Nephron (organoid): ENCODE measurements at regions not wholly inside any gene's neighbourhood (a gene's known extent, or its start where the extent isn't known, plus 50 kb on each side); places are given as distances from the start of the nearest gene placed in this dataset.

ENCODE experiments used
- H3K27ac Mint-ChIP-seq, 3 experiments: 2 replicates each; pipeline ENCODE4 v1.8.0; 2020; ENCODE audit warnings: mixed read lengths in 3 of 3, mild to moderate bottlenecking in 2 of 3, moderate library complexity in 1 of 3
- H3K27me3 Mint-ChIP-seq: 2 replicates; pipeline ENCODE4 v1.8.0; 2021; ENCODE audit warnings: low read depth, mild to moderate bottlenecking, moderate library complexity, mixed read lengths
- H3K36me3 Mint-ChIP-seq: 2 replicates; pipeline ENCODE4 v1.8.0; 2020; ENCODE audit warnings: low read depth, mixed read lengths
- H3K4me1 Mint-ChIP-seq: 2 replicates; pipeline ENCODE4 v1.8.0; 2020; ENCODE audit warnings: mixed read lengths
- H3K4me3 Mint-ChIP-seq, 3 experiments: 2 replicates each; pipeline ENCODE4 v1.8.0; 2020; ENCODE audit warnings: mild to moderate bottlenecking in 3 of 3, mixed read lengths in 3 of 3, moderate library complexity in 2 of 3
- H3K9me3 Mint-ChIP-seq: 2 replicates; pipeline ENCODE4 v1.8.0; 2020; ENCODE audit warnings: mixed read lengths
- TF ChIP-seq, protein P1 (sequence below), 3 experiments: fragments of 200-600 bp; sonication (generic); IDR thresholded peaks; one replicate each; pipeline ENCODE4 v1.5.0; 2021; ENCODE audit warnings: antibody characterized with exemption in 3 of 3; ENCODE audit not compliant: unreplicated experiment in 3 of 3

GRCh38 chr13:90453342-90453741, 894.1 kb upstream of the MIR17HG start:
- no peaks in the 10 kb centered on the region for H3K9me3 Mint-ChIP-seq
- H3K4me1 Mint-ChIP-seq = no peaks in the 10 kb centered on the region
- no peak overlapping the region for H3K27ac Mint-ChIP-seq
- no peak overlapping the region for H3K4me3 Mint-ChIP-seq
- TF ChIP-seq, protein P1, sequence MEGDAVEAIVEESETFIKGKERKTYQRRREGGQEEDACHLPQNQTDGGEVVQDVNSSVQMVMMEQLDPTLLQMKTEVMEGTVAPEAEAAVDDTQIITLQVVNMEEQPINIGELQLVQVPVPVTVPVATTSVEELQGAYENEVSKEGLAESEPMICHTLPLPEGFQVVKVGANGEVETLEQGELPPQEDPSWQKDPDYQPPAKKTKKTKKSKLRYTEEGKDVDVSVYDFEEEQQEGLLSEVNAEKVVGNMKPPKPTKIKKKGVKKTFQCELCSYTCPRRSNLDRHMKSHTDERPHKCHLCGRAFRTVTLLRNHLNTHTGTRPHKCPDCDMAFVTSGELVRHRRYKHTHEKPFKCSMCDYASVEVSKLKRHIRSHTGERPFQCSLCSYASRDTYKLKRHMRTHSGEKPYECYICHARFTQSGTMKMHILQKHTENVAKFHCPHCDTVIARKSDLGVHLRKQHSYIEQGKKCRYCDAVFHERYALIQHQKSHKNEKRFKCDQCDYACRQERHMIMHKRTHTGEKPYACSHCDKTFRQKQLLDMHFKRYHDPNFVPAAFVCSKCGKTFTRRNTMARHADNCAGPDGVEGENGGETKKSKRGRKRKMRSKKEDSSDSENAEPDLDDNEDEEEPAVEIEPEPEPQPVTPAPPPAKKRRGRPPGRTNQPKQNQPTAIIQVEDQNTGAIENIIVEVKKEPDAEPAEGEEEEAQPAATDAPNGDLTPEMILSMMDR (IDR thresholded peaks at IDR 0.05; ENCODE audit: unreplicated experiment in 3 of 3) = no peak
- H3K36me3 Mint-ChIP-seq = no peaks in the 10 kb centered on the region
- H3K27me3 Mint-ChIP-seq = no peaks in the 10 kb centered on the region

DNA sequence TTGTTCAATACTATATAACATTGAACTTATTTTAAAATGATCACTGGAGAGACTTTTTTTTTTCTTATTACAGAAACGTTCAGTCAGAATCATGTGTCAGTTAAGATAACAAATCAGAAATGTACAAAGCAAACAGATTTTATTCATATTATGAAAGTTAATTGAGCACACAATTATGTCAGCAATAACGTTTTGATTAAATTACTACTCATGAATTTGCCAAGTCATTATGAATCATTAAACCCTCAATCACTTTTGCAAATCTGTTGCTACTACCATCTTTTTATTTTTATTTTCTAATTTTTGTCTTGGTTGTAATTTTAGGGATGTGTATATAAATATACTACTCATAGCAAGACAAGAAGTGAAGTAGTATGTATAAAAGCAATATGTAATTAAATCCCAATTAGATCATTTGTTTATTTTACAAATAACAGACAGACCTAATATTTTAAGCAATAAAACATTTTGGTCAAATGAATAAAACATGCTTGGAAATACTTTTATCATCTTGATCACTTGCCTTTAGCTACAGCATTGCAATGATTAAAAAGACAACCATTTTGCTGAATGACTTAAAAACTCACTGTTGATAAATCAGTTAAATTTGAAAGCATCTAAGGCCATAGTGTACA, 893.4 kb upstream of the MIR17HG start:
- no peak overlapping the region for H3K4me3 Mint-ChIP-seq
- no peaks in the 10 kb centered on the region for H3K36me3 Mint-ChIP-seq
- no peaks in the 10 kb centered on the region for H3K27me3 Mint-ChIP-seq
- TF ChIP-seq, protein P1 (IDR thresholded peaks at IDR 0.05; ENCODE audit: unreplicated experiment in 3 of 3) = no peak
- no peak overlapping the region for H3K27ac Mint-ChIP-seq
- no peaks in the 10 kb centered on the region for H3K9me3 Mint-ChIP-seq
- H3K4me1 Mint-ChIP-seq = no peaks in the 10 kb centered on the region

DNA sequence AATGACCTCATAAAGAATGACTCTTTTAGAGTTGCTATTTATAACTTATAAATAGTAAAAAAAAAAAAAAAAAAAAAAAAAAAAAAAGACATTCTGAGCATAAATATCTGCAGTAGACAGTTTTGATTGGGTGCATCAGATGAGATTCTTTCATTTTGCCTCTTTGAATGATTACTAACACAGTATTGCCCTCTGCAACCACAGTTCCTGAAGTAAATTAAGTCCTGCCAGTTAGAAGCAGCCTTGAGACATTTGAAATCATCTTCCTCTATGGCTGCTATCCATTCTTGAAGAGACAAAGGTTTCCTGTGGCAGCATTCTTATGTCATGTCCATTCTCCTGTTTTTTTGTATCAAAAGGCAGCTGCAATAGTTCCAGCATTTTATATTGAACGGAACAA, 892.4 kb upstream of the MIR17HG start:
- TF ChIP-seq, protein P1 (IDR thresholded peaks at IDR 0.05; ENCODE audit: unreplicated experiment in 3 of 3) = no peak
- Mint-ChIP-seq H3K27ac (no peak overlapping the region), H3K4me1 (no peaks in the 10 kb centered on the region), H3K36me3 (no peaks in the 10 kb centered on the region), H3K9me3 (no peaks in the 10 kb centered on the region), H3K4me3 (no peak overlapping the region), H3K27me3 (no peaks in the 10 kb centered on the region)

- H3K4me3 Mint-ChIP-seq = no peak overlapping the region
- H3K9me3 Mint-ChIP-seq = no peaks in the 10 kb centered on the region
- H3K27me3 Mint-ChIP-seq = no peaks in the 10 kb centered on the region
- TF ChIP-seq, protein P1 (IDR thresholded peaks at IDR 0.05; ENCODE audit: unreplicated experiment in 3 of 3) = no peak
- H3K36me3 Mint-ChIP-seq = no peaks in the 10 kb centered on the region
- H3K27ac Mint-ChIP-seq = no peak overlapping the region
- no peaks in the 10 kb centered on the region for H3K4me1 Mint-ChIP-seq
These were observed 891.7 kb upstream of the MIR17HG start for GRCh38 chr13:90455823-90456222.

- Mint-ChIP-seq H3K4me1 (no peaks in the 10 kb centered on the region), H3K27ac (no peak overlapping the region), H3K27me3 (no peaks in the 10 kb centered on the region), H3K9me3 (no peaks in the 10 kb centered on the region), H3K4me3 (no peak overlapping the region), H3K36me3 (no peaks in the 10 kb centered on the region)
- TF ChIP-seq, protein P1 (IDR thresholded peaks at IDR 0.05; ENCODE audit: unreplicated experiment in 3 of 3) = no peak
These were observed 886.1 kb upstream of the MIR17HG start for GRCh38 chr13:90461398-90461797.

- H3K4me1 Mint-ChIP-seq = no peaks in the 10 kb centered on the region
These were observed 870.3 kb upstream of the MIR17HG start for GRCh38 chr13:90477216-90477615.

More at GRCh38 chr13:90477216-90477615, 870.3 kb upstream of the MIR17HG start:
- no peak overlapping the region for H3K27ac Mint-ChIP-seq
- H3K4me3 Mint-ChIP-seq = no peak overlapping the region
- H3K36me3 Mint-ChIP-seq = no peaks in the 10 kb centered on the region
- TF ChIP-seq, protein P1 (IDR thresholded peaks at IDR 0.05; ENCODE audit: unreplicated experiment in 3 of 3) = no peak
- peaks cover 8% of the 10 kb centered on the region for H3K9me3 Mint-ChIP-seq
- H3K27me3 Mint-ChIP-seq = no peaks in the 10 kb centered on the region
